Stimulated activated CD8-positive, alpha-beta memory T cell treated with anti-CD3 and anti-CD28 coated beads, Interleukin-2, amount 100 ng/mL, for 48 hours (primary cell): ENCODE measurements at regions not wholly inside any gene's neighbourhood (a gene's known extent, or its start where the extent isn't known, plus 50 kb on each side); places are given as distances from the start of the nearest gene placed in this dataset.

ENCODE experiments used
- DNase-seq, 2 donors: peaks; one replicate each; pipeline ENCODE4 v3.0.0-alpha.2; 2020; ENCODE audit warnings: low read depth in 2 of 2

GRCh38 chr12:65623507-65623906, 200.8 kb upstream of the HMGA2 start:
- DNase-seq, result no peak

- DNase-seq, result no peak
Observed at GRCh38 chr12:65624554-65625086, 199.7 kb upstream of the HMGA2 start.

GRCh38 chr12:65628061-65628460, 196.2 kb upstream of the HMGA2 start:
- DNase-seq, result no peak

- no peak for DNase-seq
Observed at GRCh38 chr12:65630555-65630954, 193.7 kb upstream of the HMGA2 start.

- no peak for DNase-seq
Observed at GRCh38 chr12:65631621-65632111, 192.6 kb upstream of the HMGA2 start.

GRCh38 chr12:65632131-65632855, 192.0 kb upstream of the HMGA2 start:
- DNase-seq, result no peak

GRCh38 chr12:65634061-65634460, 190.2 kb upstream of the HMGA2 start:
- no peak for DNase-seq

- no peak for DNase-seq
Observed at GRCh38 chr12:65634626-65635331, 189.5 kb upstream of the HMGA2 start.

- no peak for DNase-seq
Observed at GRCh38 chr12:65636436-65636835, 187.8 kb upstream of the HMGA2 start.

GRCh38 chr12:65637150-65637549, 187.1 kb upstream of the HMGA2 start:
- DNase-seq, result no peak

GRCh38 chr12:65637774-65638173, 186.5 kb upstream of the HMGA2 start:
- DNase-seq, result no peak

GRCh38 chr12:65638324-65638723, 186.0 kb upstream of the HMGA2 start:
- DNase-seq, result no peak

GRCh38 chr12:65640489-65640901, 183.8 kb upstream of the HMGA2 start:
- DNase-seq, result no peak

- DNase-seq, result no peak
Observed at GRCh38 chr12:65642061-65642661, 182.1 kb upstream of the HMGA2 start.

GRCh38 chr12:65643171-65643570, 181.1 kb upstream of the HMGA2 start:
- no peak for DNase-seq

- DNase-seq, result no peak
Observed at GRCh38 chr12:65643595-65644386, 180.5 kb upstream of the HMGA2 start.

- no peak for DNase-seq
Observed at GRCh38 chr12:65646127-65646643, 178.1 kb upstream of the HMGA2 start.

GRCh38 chr12:65647074-65647473, 177.2 kb upstream of the HMGA2 start:
- DNase-seq, result no peak

GRCh38 chr12:65648461-65648860, 175.8 kb upstream of the HMGA2 start:
- no peak for DNase-seq

- no peak for DNase-seq
Observed at GRCh38 chr12:65649126-65649525, 175.2 kb upstream of the HMGA2 start.

- no peak for DNase-seq
Observed at GRCh38 chr12:65651060-65651459, 173.2 kb upstream of the HMGA2 start.

GRCh38 chr12:65653321-65653720, 171.0 kb upstream of the HMGA2 start:
- DNase-seq, result no peak
